ENCODE measurements at regions not wholly inside any gene's neighbourhood (a gene's known extent, or its start where the extent isn't known, plus 50 kb on each side); places are given as distances from the start of the nearest gene placed in this dataset.
"Not testable (repeated sequence)": the region's sequence is repeated elsewhere in the genome, so short reads cannot be mapped to it uniquely, and the experiment has no call there.

DNA sequence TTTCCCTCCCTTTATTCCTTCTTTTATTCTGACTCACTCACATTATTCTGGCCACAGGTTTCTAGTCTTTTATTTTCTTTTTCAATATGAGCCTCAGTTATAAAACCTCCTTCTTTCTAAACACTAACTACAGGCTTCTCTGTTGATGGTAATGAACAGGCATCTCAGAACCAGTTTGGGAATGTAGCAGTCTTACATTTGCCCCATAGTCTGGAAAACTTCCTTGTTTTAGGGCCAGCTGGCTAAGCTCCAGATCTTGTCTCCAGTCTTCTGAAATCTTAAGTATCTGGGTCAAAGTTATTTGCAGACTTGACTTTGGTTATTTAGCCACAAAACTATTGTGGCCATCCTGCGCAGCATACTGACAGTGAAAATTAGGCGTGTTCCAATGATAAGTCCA lies 97.0 kb upstream of the MAN1A1 start:
- peak; percentile 14 for DNase-seq (ENCODE audit: low spot score)

- peak; percentile 12 for DNase-seq (ENCODE audit: low spot score)
Observed at GRCh38 chr6:119446115-119446554, 96.6 kb upstream of the MAN1A1 start.

- no peak for DNase-seq (ENCODE audit: low spot score)
Observed at GRCh38 chr6:119445666-119446065, 96.1 kb upstream of the MAN1A1 start.

DNA sequence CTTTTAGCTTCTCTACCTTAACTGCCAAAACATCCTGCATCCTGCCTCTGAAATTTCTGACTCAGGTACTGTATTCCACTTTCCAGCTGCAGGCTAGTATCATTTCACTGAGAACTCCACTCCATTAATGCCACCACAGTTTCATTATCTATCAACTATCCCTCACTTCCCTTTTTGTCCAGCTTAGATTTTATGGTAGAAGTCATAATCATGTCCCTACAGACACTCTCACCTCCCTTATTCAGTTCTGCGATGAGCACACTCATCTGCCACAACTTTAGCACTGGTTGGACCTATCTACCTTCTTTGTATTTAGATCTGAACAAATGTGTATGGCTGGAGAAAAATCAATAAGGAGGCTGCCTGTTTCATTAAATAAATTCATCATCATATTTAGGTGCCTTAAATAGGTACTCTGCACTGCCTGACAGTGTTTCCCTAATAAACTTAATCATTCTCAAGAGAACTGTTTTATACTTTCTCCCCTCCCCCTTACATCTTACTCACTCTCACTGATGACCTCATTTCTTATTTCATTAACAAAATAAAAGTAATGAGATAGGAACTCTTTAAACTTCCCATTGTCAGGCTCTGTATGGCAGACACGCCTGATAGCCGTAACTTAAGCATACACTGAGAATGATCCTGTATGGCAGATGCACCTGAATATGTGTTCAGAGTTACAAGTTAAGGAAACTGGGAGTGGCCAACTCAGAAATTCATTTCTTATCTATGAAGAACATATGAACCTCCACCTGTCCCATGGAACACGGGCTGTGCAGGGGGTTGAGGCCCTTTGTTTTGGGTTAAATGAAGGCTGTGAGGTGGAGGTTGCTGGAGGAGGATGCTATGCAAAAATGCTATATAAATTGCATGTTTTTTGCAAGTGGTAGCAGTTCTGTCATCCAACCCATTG lies 95.3 kb upstream of the MAN1A1 start:
- no peak for DNase-seq (ENCODE audit: low spot score)

- DNase-seq (ENCODE audit: low spot score) = no peak
Observed at GRCh38 chr6:119443993-119444641, 94.6 kb upstream of the MAN1A1 start.

DNA sequence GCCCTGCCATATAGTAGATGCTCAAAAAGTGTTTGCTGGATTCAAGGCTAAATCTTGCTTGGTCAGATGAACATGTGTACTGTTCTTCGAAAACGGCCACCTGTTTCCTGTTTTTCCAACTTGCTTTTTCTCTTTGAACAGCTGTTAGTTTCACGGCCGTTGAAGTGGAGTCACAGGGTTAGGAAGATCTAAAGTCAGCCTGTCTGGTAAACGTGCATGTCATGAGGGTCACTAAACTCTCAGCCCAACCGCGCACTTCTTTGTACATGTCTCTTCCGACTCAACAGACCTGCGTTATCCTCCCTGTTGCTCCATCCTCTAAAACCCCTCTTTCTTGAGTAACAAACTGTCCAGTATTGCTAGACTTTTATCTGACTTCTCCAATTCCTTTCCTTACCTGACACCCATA lies 93.2 kb upstream of the MAN1A1 start:
- peak; percentile 37 for DNase-seq (ENCODE audit: low spot score)

GRCh38 chr6:119440953-119441352 lies 91.4 kb upstream of the MAN1A1 start:
- DNase-seq (ENCODE audit: low spot score) = no peak

DNA sequence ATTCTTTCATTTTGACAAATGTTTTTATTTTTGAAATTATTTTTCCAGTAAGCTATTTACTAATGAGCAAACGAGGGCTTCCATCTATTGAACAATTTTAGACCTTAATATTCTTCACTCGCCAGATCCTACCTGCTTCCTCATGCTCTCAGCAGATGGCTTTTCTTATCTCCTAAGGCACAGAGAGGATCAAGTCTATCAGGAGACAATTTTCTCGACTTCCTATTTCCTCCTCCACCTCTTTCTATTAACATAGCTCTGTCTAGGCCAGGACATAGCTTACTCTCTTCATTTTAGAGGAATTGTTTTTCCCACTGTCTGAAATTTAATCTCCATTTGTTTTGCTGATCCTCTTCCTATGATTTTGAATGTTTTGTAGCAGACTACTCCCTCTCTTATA lies 87.0 kb upstream of the MAN1A1 start:
- DNase-seq (ENCODE audit: low spot score) = no peak

- no peak for DNase-seq (ENCODE audit: low spot score)
Observed at GRCh38 chr6:119431799-119432198, 82.2 kb upstream of the MAN1A1 start.

DNA sequence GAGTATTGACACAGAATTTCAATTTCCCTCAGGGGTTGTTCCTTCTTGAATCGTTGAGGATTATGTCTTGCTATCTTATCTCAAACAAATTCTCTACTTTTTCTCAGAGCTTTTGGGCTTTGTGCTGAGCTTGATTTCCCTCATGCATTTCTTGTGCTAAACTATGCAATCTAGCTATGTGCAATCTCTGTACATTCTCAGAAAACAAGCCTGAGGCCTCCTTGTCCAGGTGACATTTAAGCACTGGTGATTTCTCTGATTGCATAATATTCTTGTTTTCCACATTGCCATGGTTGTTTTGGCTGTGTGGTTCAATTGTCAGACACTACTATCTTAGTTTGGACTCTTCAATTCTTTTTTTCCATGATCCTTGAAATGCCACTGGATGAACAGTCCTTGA lies 81.2 kb upstream of the MAN1A1 start:
- no peak for DNase-seq (ENCODE audit: low spot score)

GRCh38 chr6:119428633-119429032 lies 79.1 kb upstream of the MAN1A1 start:
- DNase-seq (ENCODE audit: low spot score) = no peak

GRCh38 chr6:119426619-119427018 lies 77.1 kb upstream of the MAN1A1 start:
- no peak for DNase-seq (ENCODE audit: low spot score)

GRCh38 chr6:119423996-119424395 lies 74.4 kb upstream of the MAN1A1 start:
- no peak for DNase-seq (ENCODE audit: low spot score)

- DNase-seq (ENCODE audit: low spot score) = not testable (repeated sequence)
Observed at GRCh38 chr6:119418084-119418483, 68.5 kb upstream of the MAN1A1 start.

GRCh38 chr6:119407156-119407555 lies 57.6 kb upstream of the MAN1A1 start:
- DNase-seq (ENCODE audit: low spot score) = no peak

GRCh38 chr6:119405114-119405513 lies 55.6 kb upstream of the MAN1A1 start:
- not testable (repeated sequence) for DNase-seq (ENCODE audit: low spot score)
